ENCODE measurements at regions not wholly inside any gene's neighbourhood (a gene's known extent, or its start where the extent isn't known, plus 50 kb on each side); places are given as distances from the start of the nearest gene placed in this dataset.
"Not testable (repeated sequence)": the region's sequence is repeated elsewhere in the genome, so short reads cannot be mapped to it uniquely, and the experiment has no call there.

DNA sequence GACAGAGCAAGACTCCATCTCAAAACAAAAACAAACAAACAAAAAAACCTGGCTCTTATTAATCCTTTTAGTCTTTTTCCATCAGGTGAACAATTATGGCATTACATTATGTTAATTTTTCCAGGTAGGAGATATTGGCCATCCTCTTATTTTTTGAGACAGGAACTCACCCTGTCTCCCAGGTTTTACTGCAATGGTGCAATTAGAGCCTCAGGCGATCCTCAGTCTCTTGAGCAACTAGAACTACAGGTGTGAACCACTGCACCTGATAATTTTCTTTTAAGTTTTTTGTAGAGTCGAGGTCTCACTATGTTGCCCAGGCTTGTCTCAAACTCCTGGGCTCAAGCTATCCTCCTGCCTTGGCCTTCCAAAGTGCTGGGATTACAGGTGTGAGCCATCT is 732.7 kb upstream of the DEFB115 start:
- TF ChIP-seq, protein P1, sequence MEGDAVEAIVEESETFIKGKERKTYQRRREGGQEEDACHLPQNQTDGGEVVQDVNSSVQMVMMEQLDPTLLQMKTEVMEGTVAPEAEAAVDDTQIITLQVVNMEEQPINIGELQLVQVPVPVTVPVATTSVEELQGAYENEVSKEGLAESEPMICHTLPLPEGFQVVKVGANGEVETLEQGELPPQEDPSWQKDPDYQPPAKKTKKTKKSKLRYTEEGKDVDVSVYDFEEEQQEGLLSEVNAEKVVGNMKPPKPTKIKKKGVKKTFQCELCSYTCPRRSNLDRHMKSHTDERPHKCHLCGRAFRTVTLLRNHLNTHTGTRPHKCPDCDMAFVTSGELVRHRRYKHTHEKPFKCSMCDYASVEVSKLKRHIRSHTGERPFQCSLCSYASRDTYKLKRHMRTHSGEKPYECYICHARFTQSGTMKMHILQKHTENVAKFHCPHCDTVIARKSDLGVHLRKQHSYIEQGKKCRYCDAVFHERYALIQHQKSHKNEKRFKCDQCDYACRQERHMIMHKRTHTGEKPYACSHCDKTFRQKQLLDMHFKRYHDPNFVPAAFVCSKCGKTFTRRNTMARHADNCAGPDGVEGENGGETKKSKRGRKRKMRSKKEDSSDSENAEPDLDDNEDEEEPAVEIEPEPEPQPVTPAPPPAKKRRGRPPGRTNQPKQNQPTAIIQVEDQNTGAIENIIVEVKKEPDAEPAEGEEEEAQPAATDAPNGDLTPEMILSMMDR (IDR thresholded peaks at IDR 0.05) = not testable (repeated sequence)
- TF ChIP-seq POLR2A (IDR thresholded peaks at IDR 0.05) = not testable (repeated sequence)

All from body of pancreas (tissue), 4 donors.